ENCODE measurements at regions not wholly inside any gene's neighbourhood (a gene's known extent, or its start where the extent isn't known, plus 50 kb on each side); places are given as distances from the start of the nearest gene placed in this dataset.

DNA sequence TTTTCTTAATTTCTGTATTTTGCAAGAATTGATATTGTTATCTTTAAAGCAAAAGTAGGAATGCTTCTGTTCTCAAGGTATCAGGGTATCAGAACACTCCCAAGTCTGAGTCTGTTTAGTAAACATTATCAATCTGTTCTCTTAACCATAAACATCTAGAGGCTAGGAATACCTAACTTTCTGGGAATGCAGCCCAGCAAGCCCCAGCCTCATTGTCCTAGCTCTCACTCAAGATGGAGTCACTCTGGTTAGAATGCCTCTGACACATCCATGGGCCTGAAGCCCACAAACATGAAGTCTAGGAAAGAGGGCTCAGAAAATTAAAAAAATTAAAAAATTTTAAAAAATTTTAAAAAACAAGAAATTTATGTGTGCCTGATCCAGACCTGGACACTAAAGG, 315.1 kb upstream of the DKK2 start:
- TF ChIP-seq, protein P1, sequence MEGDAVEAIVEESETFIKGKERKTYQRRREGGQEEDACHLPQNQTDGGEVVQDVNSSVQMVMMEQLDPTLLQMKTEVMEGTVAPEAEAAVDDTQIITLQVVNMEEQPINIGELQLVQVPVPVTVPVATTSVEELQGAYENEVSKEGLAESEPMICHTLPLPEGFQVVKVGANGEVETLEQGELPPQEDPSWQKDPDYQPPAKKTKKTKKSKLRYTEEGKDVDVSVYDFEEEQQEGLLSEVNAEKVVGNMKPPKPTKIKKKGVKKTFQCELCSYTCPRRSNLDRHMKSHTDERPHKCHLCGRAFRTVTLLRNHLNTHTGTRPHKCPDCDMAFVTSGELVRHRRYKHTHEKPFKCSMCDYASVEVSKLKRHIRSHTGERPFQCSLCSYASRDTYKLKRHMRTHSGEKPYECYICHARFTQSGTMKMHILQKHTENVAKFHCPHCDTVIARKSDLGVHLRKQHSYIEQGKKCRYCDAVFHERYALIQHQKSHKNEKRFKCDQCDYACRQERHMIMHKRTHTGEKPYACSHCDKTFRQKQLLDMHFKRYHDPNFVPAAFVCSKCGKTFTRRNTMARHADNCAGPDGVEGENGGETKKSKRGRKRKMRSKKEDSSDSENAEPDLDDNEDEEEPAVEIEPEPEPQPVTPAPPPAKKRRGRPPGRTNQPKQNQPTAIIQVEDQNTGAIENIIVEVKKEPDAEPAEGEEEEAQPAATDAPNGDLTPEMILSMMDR (IDR thresholded peaks at IDR 0.05 in 2 of 3, conservative IDR thresholded peaks at IDR 0.05 in 1 of 3; ENCODE audit: insufficient read depth in 2 of 3, low read depth in 1 of 3, low read length in 3 of 3), result no peak
- TF ChIP-seq, protein P2, sequence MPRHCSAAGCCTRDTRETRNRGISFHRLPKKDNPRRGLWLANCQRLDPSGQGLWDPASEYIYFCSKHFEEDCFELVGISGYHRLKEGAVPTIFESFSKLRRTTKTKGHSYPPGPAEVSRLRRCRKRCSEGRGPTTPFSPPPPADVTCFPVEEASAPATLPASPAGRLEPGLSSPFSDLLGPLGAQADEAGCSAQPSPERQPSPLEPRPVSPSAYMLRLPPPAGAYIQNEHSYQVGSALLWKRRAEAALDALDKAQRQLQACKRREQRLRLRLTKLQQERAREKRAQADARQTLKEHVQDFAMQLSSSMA (CRISPR knock-in tag; IDR thresholded peaks at IDR 0.05), result no peak
- TF ChIP-seq ZNF274 (IDR thresholded peaks at IDR 0.05; ENCODE audit: borderline replicate concordance, low read depth, low read length) (no peak), NFYB (IDR thresholded peaks at IDR 0.05; ENCODE audit: extremely low read depth, insufficient read length) (no peak), GATAD2B (IDR thresholded peaks at IDR 0.05; ENCODE audit: borderline replicate concordance) (no peak), CAMTA2 (CRISPR knock-in tag; conservative IDR thresholded peaks at IDR 0.05) (no peak)
- TF ChIP-seq, protein P3, sequence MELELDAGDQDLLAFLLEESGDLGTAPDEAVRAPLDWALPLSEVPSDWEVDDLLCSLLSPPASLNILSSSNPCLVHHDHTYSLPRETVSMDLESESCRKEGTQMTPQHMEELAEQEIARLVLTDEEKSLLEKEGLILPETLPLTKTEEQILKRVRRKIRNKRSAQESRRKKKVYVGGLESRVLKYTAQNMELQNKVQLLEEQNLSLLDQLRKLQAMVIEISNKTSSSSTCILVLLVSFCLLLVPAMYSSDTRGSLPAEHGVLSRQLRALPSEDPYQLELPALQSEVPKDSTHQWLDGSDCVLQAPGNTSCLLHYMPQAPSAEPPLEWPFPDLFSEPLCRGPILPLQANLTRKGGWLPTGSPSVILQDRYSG (tag; conservative IDR thresholded peaks at IDR 0.05; ENCODE audit: low read depth), result no peak

All from K562 (cell line).